SK-N-MC (cell line): ENCODE measurements at regions not wholly inside any gene's neighbourhood (a gene's known extent, or its start where the extent isn't known, plus 50 kb on each side); places are given as distances from the start of the nearest gene placed in this dataset.

ENCODE experiments used
- EZH2 ChIP-seq: fragments of 200-600 bp; sonication (generic); IDR thresholded peaks from one replicate; pipeline ENCODE4 v1.6.1; 2017; ENCODE audit warnings: antibody characterized with exemption
- FOXP2 ChIP-seq: optimal IDR thresholded peaks from 2 replicates; pipeline ENCODE3; 2011; ENCODE audit warnings: mild to moderate bottlenecking, moderate library complexity; ENCODE audit not compliant: insufficient read depth; ENCODE audit errors: extremely low read length, control extremely low read depth
- POLR2AphosphoS5 ChIP-seq: IDR thresholded peaks from 2 replicates; pipeline ENCODE4 v1.6.1; 2012; ENCODE audit warnings: mild to moderate bottlenecking, low read depth, low read length, borderline replicate concordance

GRCh38 chr5:155140646-155141045 is 127.1 kb downstream of the KIF4B start:
- TF ChIP-seq EZH2 (no peak), POLR2AphosphoS5 (no peak), FOXP2 (no peak)
